ENCODE measurements at regions not wholly inside any gene's neighbourhood (a gene's known extent, or its start where the extent isn't known, plus 50 kb on each side); places are given as distances from the start of the nearest gene placed in this dataset.

DNA sequence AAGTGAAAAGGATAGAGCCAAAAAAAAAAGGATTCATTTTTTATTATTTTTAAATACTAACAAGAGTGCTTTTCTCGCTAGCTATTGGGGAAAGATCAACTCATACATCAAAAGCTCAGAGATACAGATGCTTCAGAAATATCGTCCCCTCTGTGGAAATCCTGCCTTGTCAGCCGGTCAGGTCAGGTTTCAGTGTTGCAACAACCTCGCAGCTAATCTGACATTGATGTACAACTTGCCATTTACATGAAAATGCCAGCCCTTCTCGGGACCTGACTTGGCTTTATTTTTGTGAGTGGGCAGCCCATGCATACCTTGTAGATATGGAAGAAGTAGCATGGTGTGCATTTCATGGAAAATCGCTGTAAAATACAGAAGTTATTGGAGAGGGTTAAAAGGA is 358.8 kb upstream of the ADAMTS16 start:
- TF ChIP-seq POLR2AphosphoS5 (IDR thresholded peaks at IDR 0.05; ENCODE audit: low read depth) (no peak), SPI1 (IDR thresholded peaks at IDR 0.05; ENCODE audit: borderline replicate concordance, low read depth) (no peak), GABPA (IDR thresholded peaks at IDR 0.05; ENCODE audit: low read depth) (no peak)
- TF ChIP-seq, protein P1, sequence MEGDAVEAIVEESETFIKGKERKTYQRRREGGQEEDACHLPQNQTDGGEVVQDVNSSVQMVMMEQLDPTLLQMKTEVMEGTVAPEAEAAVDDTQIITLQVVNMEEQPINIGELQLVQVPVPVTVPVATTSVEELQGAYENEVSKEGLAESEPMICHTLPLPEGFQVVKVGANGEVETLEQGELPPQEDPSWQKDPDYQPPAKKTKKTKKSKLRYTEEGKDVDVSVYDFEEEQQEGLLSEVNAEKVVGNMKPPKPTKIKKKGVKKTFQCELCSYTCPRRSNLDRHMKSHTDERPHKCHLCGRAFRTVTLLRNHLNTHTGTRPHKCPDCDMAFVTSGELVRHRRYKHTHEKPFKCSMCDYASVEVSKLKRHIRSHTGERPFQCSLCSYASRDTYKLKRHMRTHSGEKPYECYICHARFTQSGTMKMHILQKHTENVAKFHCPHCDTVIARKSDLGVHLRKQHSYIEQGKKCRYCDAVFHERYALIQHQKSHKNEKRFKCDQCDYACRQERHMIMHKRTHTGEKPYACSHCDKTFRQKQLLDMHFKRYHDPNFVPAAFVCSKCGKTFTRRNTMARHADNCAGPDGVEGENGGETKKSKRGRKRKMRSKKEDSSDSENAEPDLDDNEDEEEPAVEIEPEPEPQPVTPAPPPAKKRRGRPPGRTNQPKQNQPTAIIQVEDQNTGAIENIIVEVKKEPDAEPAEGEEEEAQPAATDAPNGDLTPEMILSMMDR (IDR thresholded peaks at IDR 0.05; ENCODE audit: insufficient read depth, low read length), result no peak
- TF ChIP-seq, protein P2, sequence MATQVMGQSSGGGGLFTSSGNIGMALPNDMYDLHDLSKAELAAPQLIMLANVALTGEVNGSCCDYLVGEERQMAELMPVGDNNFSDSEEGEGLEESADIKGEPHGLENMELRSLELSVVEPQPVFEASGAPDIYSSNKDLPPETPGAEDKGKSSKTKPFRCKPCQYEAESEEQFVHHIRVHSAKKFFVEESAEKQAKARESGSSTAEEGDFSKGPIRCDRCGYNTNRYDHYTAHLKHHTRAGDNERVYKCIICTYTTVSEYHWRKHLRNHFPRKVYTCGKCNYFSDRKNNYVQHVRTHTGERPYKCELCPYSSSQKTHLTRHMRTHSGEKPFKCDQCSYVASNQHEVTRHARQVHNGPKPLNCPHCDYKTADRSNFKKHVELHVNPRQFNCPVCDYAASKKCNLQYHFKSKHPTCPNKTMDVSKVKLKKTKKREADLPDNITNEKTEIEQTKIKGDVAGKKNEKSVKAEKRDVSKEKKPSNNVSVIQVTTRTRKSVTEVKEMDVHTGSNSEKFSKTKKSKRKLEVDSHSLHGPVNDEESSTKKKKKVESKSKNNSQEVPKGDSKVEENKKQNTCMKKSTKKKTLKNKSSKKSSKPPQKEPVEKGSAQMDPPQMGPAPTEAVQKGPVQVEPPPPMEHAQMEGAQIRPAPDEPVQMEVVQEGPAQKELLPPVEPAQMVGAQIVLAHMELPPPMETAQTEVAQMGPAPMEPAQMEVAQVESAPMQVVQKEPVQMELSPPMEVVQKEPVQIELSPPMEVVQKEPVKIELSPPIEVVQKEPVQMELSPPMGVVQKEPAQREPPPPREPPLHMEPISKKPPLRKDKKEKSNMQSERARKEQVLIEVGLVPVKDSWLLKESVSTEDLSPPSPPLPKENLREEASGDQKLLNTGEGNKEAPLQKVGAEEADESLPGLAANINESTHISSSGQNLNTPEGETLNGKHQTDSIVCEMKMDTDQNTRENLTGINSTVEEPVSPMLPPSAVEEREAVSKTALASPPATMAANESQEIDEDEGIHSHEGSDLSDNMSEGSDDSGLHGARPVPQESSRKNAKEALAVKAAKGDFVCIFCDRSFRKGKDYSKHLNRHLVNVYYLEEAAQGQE (IDR thresholded peaks at IDR 0.05; ENCODE audit: insufficient replicate concordance, low read depth), result no peak
- Histone ChIP-seq H3K27me3 (ENCODE audit: insufficient read depth, poor library complexity, severe bottlenecking) (no peaks in the 10 kb centered on the region), H3K27ac (replicated peaks) (no peak overlapping the region), H3K4me3 (replicated peaks; ENCODE audit: insufficient read depth, low read length) (no peak overlapping the region)
- DNase-seq (ENCODE audit: low read depth in 1 of 2, low spot score in 1 of 2), result no peak

DNA sequence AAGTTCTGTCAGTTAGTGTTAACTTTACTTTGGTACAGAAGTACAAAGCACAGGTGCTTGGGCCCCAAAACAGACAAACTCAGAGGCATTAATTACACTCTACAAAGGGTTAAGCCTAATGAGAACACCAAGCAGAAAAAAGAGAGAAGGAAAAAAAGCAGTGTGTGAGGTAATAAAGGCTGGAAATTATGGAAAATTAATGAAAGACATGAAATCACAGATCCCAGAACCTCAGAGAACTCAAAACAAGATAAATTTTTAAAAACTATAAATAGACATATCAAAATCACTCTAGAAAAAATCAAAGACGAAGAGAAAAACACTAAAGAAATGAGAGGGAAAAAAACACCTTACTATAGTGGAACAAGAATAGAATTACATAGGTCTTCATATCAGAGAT is 354.2 kb upstream of the ADAMTS16 start:
- H3K27me3 ChIP-seq (ENCODE audit: insufficient read depth, poor library complexity, severe bottlenecking), result no peaks in the 10 kb centered on the region
- no peak overlapping the region for H3K27ac ChIP-seq (replicated peaks)
- no peak for DNase-seq (ENCODE audit: low read depth in 1 of 2, low spot score in 1 of 2)
- no peak for TF ChIP-seq GABPA (IDR thresholded peaks at IDR 0.05; ENCODE audit: low read depth)
- no peak overlapping the region for H3K4me3 ChIP-seq (replicated peaks; ENCODE audit: insufficient read depth, low read length)

DNA sequence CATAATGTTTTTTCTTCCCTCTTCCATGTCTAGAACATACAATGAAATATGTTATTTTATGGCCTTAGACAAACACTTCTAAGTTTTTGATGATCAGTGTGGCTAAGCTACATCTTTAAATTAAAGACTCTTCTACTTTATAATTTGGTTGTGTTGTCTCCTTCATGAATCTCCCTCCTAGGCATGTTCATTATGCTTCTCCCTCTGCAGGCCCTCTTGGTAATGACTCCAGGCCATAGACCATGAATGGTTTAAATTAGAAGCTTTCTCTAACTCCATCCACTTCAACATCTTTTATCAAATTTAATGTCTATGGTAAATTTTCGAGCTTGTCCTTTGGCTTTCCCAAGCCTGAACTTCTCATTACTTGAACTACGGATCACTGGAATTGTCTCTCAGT is 342.7 kb upstream of the ADAMTS16 start:
- no peak for DNase-seq (ENCODE audit: low read depth in 1 of 2, low spot score in 1 of 2)
- TF ChIP-seq, protein P2 (IDR thresholded peaks at IDR 0.05; ENCODE audit: insufficient replicate concordance, low read depth), result no peak
- TF ChIP-seq SPI1 (IDR thresholded peaks at IDR 0.05; ENCODE audit: borderline replicate concordance, low read depth) (no peak), GABPA (IDR thresholded peaks at IDR 0.05; ENCODE audit: low read depth) (no peak), POLR2AphosphoS5 (IDR thresholded peaks at IDR 0.05; ENCODE audit: low read depth) (no peak)
- TF ChIP-seq, protein P1 (IDR thresholded peaks at IDR 0.05; ENCODE audit: insufficient read depth, low read length), result no peak
- Histone ChIP-seq H3K4me3 (replicated peaks; ENCODE audit: insufficient read depth, low read length) (no peak overlapping the region), H3K27me3 (ENCODE audit: insufficient read depth, poor library complexity, severe bottlenecking) (no peaks in the 10 kb centered on the region), H3K27ac (replicated peaks) (no peak overlapping the region)

DNA sequence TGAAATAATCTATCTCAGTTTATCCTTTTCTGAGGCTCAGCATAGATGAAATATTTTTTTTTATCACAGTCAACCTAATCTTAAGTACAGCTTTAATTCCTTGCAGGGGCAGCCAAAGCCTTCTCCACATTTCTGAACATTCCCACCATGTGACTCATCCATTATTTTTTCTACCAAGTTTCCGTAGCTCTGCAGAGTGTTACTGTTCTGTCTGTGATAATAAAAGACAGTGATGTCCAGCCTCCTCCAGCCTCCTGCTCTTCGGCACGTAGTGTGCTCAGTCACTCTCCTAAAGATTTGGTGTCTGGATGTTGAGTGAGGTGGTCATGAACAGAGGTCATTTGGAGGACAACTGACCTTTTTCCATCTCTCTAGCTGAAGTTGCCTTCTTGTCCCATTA is 338.1 kb upstream of the ADAMTS16 start:
- TF ChIP-seq POLR2AphosphoS5 (IDR thresholded peaks at IDR 0.05; ENCODE audit: low read depth), result no peak
- no peak for TF ChIP-seq SPI1 (IDR thresholded peaks at IDR 0.05; ENCODE audit: borderline replicate concordance, low read depth)
- TF ChIP-seq, protein P2 (IDR thresholded peaks at IDR 0.05; ENCODE audit: insufficient replicate concordance, low read depth), result no peak
- TF ChIP-seq, protein P1 (IDR thresholded peaks at IDR 0.05; ENCODE audit: insufficient read depth, low read length), result no peak
- TF ChIP-seq GABPA (IDR thresholded peaks at IDR 0.05; ENCODE audit: low read depth), result no peak
- Histone ChIP-seq H3K4me3 (replicated peaks; ENCODE audit: insufficient read depth, low read length) (no peak overlapping the region), H3K27me3 (ENCODE audit: insufficient read depth, poor library complexity, severe bottlenecking) (no peaks in the 10 kb centered on the region), H3K27ac (replicated peaks) (no peak overlapping the region)
- DNase-seq (ENCODE audit: low read depth in 1 of 2, low spot score in 1 of 2), result no peak
